Non-pigmented ciliary epithelial cell (primary cell): ENCODE measurements at regions not wholly inside any gene's neighbourhood (a gene's known extent, or its start where the extent isn't known, plus 50 kb on each side); places are given as distances from the start of the nearest gene placed in this dataset.
"Not testable (repeated sequence)": the region's sequence is repeated elsewhere in the genome, so short reads cannot be mapped to it uniquely, and the experiment has no call there.

ENCODE experiments used
- DNase-seq: peaks from one replicate; pipeline ENCODE4 v3.0.0-alpha.2; 2010; ENCODE audit warnings: low read depth

DNA sequence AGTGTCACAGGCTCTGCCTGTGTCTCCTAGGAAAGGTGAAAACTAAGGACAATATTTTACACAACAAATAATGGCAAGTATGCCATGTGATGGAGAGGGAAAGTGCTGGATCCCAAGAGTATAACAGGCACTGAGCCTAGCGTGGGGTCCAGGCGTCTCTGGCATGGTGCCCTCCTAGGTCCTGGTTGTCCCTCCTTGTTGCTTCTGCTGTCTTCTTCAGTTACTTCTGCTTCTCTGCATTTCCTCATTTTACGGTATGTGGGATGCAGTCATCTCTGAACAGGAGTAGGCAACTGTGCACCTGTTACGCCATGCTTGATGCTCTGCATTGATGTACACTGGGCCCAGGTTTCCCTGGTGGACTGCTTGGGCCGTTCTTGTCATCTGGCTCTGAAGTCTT, 1480.8 kb downstream of the FOXD4L5 start:
- not testable (repeated sequence) for DNase-seq

DNA sequence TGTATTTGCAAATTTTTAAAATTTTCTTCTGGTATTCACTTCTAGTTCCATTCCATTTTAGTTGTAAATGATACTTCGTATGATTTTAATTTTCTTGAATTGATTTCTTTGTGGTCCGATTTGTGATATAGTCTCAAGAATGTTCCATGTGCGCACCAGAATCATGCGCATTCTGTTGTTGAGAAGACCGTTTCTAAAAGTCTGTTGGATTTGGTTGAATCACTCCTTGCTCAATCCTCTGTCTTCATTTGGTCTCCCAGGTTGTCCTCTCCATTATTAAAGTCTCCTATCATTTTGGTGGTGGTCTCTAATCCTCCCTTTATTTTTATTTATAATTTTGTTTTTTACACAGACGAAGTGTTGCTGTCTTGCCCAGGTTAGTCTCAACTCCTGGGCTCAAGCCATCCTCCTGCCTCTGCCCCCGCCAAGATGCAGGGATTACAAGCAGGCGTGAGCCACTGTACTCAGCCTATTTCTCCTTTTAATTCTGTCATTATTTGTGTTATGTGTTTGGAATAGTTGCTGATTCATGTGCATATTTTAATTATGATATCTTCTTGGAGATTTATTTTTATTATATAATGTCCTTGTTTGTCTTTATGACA, 1490.8 kb downstream of the FOXD4L5 start:
- not testable (repeated sequence) for DNase-seq

DNA sequence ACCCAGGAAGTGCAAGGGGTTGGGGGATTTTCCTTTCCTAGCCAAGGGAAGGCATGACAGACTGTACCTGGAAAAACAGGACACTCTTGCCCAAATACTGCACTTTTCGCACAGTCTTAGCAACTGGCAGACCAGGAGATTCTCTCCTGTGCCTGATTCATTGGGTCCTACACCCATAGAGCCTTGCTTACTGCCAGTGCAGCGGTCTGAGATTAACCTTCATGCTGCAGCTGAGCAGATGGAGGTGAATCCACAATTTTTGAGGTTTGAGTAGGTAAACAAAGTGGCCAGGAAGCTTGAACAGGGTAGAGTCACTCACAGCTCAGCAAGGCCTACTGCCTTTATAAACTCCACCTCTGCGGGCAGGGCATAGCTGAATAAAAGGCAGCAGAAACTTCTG, 1497.6 kb downstream of the FOXD4L5 start:
- not testable (repeated sequence) for DNase-seq

DNA sequence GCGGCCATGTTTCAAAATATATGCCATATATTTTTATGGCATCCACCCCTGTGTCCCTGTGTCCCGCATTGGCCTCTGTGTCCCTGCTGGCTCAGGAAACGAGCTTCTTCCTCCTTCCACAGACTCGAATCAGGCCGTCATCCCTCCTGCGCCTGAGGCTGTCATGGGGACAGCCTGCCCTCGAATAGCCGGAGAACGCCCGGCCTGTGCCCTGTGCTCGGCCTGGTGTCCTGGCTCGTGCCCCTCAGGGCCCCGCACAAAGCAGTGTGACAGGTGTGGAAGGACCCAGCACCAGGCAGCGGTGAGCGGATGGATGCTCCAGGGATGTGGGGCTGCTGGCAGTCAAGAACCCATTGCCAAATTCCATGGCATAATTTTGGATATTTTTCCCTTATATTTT, 1500.0 kb downstream of the FOXD4L5 start:
- DNase-seq = not testable (repeated sequence)

DNA sequence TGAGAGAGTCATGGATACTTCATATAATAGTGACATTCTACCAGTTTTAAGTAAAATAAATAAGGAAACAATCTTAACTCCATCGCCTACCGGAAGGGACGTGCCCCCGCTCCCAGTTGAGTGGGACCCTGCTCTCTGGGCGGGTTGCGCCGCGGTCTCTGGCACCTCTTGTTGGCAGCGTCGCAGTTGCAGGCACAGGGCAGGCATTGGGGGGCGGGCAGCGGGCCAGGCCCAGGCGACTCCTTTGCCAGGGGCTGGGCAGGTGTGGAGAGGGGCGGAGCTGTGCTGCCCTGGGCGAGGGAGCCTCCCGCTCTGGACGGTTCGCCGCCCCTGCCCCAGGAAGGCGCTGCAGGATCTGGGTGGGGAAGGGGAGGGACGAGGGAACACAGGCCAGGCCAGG, 1500.6 kb downstream of the FOXD4L5 start:
- not testable (repeated sequence) for DNase-seq

DNA sequence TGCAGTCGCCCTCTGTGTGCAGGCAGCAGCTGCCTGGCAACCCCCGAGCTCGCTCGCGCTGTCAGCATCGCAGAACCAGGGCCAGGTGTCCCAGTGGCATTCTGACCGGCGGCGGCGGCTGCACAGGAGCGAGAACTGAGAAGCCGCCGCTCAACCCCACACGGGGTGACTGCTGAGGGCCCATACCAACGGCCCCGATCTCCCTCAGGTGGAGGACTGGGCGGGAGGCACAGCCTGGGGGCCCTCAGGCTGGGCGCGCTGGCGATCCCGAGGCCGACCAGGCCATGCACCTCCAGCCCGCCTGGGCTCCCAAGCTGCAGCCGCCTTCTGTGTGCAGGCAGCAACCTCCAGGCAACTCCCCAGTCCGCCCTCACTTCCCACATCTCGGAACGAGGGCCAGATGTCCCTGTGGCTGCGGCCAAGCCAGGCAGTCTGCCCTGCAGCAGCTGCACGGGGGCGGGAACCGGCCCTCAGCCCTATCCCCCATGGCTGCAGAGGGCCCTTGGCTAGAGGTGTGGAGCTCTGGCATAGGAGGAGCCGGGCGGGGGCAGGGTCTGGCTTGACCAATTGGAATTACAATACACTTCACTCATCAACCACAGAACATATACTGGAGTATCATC, 1503.1 kb downstream of the FOXD4L5 start:
- DNase-seq = not testable (repeated sequence)

DNA sequence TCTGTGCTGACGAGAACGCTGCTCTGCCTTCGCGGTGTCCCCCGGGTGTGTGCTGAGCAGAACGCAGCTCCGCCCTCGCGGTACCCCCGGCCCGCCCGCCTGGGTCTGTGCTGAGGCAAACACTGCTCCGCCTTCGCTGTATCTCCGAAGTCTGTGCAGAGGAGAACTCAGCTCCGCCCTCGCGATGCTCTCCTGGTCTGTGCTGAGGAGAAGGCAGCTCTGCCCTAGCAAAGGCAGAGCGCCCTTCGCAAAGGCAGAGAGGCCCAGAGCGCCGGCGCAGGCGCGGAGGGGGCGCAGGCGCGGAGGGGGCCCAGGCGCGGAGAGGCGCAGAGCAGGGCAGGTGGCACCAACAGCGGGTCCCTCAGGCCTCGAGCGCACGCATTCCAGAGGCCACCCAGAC, 1503.6 kb downstream of the FOXD4L5 start:
- not testable (repeated sequence) for DNase-seq

DNA sequence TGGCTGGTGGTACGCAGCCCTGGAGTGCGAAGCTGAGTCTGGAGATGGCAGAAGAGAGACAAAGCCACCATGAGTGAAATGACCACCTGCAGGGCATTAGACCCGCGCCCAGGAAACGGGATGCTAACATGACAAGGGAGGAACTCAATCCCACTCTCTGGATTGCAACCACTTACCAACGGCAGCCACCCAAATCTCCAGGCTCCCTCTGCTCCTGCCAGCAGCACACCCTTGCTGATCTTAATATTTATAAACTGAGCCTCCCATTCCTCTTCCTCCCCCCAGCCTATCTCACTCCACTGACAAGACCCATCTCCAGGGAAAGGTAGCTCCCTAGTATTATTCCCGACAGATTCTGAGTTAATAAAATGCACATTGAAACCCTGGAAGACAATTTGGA, 1508.8 kb downstream of the FOXD4L5 start:
- DNase-seq = not testable (repeated sequence)

DNA sequence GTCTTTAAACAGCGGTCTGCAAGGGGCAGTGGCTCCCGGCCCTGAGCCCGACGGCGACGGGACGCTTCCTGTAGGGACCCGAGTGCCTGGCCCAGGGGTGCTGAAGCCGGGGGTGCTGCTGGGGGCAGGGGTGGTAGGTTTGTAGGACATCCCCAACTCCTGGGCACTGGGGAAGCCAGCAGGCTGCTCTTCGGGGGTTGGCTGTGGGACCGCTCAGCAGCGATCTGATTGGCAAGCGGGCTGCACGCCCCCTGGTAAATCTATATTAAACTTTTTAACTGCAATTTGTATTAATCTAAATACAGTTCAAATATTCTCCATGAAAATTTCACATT, 1510.0 kb downstream of the FOXD4L5 start:
- not testable (repeated sequence) for DNase-seq

DNA sequence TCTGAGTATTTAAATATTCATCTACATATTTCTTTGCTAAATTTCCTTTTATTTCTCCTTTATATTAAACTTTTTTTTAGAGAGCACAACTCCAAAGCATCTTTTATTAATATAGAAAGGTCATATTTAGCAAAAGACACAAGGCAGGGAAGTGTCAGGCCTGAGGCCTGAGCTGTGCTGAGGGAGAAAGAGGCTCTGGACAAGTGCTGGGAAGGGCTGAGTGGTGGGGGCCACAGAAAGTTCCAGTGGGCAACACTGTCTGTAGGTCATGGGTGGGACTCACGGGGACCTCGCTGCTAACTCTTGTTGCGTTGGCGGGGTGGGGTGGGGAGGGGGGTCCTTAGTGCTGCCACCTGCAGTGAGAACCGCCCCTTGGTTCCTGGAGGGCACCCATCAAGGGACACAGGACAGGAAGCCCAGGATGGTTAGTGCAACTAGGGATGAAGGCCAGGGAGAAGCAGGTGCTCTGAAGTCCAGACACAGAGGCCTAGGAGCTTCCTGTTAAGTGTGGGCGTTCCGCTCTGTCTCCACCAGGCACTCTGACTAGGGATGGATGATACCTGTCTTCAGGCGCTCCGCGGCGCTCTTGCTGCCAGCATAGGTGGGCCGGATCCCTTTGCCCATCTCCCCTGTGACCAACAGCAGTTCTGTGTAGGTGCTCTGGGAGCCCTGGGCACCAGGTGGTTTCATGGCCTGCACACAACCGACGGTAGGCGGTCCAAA, 1510.5 kb downstream of the FOXD4L5 start:
- not testable (repeated sequence) for DNase-seq

DNA sequence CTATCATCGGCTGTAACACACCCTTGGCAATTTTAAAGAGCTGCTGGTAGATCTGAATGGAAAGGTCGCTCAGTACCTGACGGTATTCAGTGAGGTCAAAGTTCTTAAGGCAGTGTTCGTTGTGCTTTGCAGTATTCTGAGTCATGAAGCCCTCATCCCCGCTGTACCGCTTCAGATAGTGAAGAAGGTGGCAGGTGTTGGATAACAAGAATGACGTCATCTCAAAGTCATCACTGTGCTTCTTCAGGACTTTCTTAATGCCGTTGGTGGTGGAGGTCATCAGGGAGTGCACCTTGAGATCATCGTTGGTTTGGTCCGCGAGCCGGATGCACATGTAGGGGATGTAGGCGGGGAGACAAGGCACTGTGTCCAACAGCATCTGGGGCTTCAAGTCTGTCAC, 1522.8 kb downstream of the FOXD4L5 start:
- DNase-seq = not testable (repeated sequence)

DNA sequence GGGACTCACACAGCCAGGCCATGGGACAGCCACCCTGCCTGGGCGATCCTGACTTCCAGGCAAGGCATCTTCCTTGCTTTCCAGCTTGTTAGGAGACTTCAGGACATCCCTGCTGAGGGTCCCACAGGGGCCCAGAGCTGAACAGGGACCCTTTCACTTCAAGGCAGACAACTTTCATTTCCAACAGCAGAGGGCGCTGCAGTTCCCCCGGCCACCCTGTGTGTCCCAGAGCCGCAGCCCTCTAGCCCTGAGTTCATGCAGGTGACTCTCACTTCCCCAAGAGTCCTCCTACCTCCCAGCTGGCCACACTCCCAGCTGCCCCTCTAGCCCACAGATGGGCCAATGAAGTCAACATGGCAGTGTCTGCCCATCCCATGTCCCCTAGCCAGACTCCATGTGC, 1556.0 kb downstream of the FOXD4L5 start:
- DNase-seq = not testable (repeated sequence)

DNA sequence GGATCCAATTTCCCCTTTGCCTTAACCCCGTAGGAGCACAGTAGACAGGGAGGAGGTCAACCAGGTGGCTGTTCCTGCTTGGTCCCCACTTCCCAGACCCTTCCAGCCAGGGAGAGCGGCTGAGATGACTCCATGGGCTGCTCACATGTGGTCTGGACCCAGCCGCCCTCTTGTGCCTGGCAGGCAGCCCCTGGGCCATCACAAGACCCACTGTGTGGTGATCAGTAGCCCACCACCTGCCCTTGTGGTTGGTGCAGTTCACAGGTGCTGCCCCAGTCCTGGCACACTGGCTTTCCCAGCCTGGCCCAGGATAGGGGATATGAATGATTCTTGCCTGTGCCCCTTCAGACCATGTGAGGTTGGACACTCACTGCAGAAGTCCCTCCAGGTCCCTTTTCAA, 1556.7 kb downstream of the FOXD4L5 start:
- DNase-seq = no peak

DNA sequence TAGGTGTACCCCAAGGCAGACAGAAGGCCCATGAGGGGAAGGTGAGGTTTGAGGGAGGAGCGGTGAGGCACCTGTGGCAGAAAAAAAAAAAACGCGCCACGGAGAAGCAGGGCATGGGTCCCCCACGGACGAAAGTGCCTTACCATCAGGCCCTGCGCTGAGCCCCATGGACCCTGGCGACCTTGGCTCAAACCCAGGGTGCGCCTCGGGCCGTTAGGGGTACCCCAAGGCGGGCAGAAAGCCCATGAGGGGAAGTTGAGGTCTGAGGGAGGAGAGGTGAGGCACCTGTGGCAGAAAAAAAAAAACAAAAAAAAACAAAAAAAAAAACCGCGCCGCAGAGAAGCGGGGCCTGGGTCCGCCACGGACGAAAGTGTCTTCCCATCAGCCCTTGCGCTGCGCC, 1576.7 kb downstream of the FOXD4L5 start:
- DNase-seq = not testable (repeated sequence)

DNA sequence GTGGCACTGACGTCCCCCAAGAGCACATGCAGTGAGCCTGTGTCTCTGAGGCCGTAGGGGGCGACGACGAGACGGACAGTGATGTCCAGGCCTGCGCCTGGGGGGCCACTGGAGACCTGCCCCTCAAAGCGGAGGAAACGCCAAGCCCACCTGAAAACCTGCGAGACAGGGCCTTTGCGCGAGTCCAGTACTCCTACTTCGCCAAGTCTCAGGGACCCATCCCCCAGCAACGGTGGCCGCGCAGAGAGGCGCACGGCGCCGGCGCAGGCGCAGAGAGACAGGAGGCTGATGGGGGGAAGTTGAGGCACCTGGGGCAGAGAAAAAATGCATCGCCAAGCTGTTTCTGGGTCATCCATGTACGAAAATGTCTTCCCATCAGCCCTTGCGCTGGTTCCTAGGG, 1580.6 kb downstream of the FOXD4L5 start:
- DNase-seq = not testable (repeated sequence)

DNA sequence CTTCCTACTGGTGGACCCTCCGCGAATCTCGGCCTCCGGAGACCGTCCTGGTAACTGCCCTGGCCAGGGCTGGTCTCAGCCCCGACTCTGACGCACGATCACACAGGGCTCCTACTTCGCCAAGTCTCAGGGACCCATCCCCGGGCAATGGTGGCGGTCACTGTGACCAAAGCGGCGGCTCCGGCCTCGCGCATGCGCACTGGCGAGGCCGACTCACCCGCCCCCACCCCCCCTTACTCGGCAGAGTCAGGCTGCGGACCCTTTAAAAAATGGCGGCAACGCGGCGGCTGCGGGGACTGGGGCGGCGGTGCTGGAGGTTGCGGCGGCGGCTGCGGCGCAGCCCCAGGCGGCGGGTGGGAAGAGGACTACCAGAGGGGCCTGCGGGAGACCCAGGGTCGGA, 1581.3 kb downstream of the FOXD4L5 start:
- not testable (repeated sequence) for DNase-seq

DNA sequence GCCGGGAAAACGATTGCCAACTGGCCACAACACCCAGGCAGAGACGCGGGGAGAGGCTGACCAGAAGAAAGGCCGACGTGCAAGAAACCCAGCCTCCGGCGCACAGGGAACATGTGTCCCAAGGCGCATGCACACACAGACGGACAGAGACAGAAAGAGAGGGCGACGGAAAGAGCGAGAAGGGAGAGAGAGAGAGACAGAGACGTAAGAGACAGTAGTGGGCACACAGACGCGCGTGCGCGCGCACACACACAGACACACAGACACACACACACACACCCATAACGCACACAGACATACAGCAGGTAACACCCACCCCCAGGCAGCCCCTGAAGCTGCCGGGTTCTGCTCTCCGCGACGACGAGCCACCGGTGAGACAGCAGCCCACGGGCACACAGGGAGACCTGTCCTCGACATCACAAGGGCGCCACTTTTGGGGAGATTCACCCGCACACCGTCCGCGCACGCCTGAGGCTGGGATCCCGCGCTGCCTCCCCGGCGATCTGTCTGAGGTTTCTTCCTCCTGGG, 1581.8 kb downstream of the FOXD4L5 start:
- DNase-seq = not testable (repeated sequence)
